ENCODE measurements at regions not wholly inside any gene's neighbourhood (a gene's known extent, or its start where the extent isn't known, plus 50 kb on each side); places are given as distances from the start of the nearest gene placed in this dataset.
A peak's percentile ranks its signal among the peaks of the same experiment; 100 is the strongest.
"Not testable (repeated sequence)": the region's sequence is repeated elsewhere in the genome, so short reads cannot be mapped to it uniquely, and the experiment has no call there.

GRCh38 chr2:158866082-158866481 is 71.0 kb downstream of the DAPL1 start:
- DNase-seq; ATAC-seq (ENCODE audit: poor library complexity); intact Hi-C loops (cut with DNase I): not testable (repeated sequence)

GRCh38 chr2:158867531-158868191 is 72.5 kb downstream of the DAPL1 start:
- DNase-seq; intact Hi-C loops (cut with DNase I); ATAC-seq (ENCODE audit: poor library complexity): not testable (repeated sequence)

- intact Hi-C loops (cut with DNase I); DNase-seq; ATAC-seq (ENCODE audit: poor library complexity): not testable (repeated sequence)
Measured at GRCh38 chr2:158868386-158868785, 73.3 kb downstream of the DAPL1 start.

GRCh38 chr2:158869122-158869521 is 74.0 kb downstream of the DAPL1 start:
- intact Hi-C loops (cut with DNase I); DNase-seq; ATAC-seq (ENCODE audit: poor library complexity): not testable (repeated sequence)

- DNase-seq; ATAC-seq (ENCODE audit: poor library complexity); intact Hi-C loops (cut with DNase I): not testable (repeated sequence)
Measured at GRCh38 chr2:158869609-158870008, 74.5 kb downstream of the DAPL1 start.

DNA sequence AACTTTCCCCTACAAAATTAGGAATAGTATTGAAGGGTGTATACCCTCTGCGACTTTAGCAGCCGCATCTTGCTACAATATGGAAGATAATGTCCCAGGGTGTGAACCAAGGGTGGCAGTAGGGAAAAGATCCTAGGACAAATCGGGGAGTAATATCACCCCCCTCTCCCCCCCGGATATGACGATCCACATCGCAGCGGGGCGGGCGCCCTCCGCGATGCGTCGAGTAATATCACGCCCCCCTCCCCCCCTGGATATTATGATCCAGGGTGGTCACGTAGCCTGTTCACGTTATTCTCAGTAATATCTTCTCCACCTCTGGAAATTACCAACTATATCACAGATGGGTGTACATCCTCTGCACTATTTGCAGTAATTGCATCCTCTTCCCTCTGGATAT is 82.9 kb downstream of the DAPL1 start:
- intact Hi-C loops (cut with DNase I): no loop called here
- no peak for ATAC-seq (ENCODE audit: poor library complexity)

GRCh38 chr2:158879229-158879903 is 84.2 kb downstream of the DAPL1 start:
- intact Hi-C loops (cut with DNase I): no loop called here
- DNase-seq (no peak), ATAC-seq (ENCODE audit: poor library complexity) (no peak)

More for the DNA sequence above, 82.9 kb downstream of the DAPL1 start:
- no peak for DNase-seq

DNA sequence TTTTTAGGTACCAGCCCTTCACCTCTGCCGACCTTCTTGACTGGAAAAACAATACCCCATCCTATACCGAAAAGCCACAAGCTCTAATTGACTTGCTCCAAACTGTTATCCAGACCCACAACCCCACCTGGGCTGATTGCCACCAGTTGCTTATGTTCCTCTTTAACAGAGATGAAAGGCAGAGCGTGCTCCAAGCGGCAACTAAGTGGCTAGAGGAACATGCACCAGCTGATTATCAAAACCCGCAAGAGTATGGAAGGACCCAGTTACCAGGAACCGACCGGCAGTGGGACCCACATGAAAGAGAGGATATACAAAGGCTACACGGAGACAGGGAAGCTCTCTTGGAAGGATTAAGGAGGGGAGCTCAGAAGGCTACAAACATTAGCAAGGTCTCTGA is 86.1 kb upstream of the TANC1 start:
- ATAC-seq (ENCODE audit: poor library complexity): no peak

GRCh38 chr2:158884552-158884951 is 83.9 kb upstream of the TANC1 start:
- ATAC-seq (ENCODE audit: poor library complexity); DNase-seq; intact Hi-C loops (cut with DNase I): not testable (repeated sequence)

More for the DNA sequence above, 86.1 kb upstream of the TANC1 start:
- DNase-seq: no peak
- intact Hi-C loops (cut with DNase I): no loop called here

DNA sequence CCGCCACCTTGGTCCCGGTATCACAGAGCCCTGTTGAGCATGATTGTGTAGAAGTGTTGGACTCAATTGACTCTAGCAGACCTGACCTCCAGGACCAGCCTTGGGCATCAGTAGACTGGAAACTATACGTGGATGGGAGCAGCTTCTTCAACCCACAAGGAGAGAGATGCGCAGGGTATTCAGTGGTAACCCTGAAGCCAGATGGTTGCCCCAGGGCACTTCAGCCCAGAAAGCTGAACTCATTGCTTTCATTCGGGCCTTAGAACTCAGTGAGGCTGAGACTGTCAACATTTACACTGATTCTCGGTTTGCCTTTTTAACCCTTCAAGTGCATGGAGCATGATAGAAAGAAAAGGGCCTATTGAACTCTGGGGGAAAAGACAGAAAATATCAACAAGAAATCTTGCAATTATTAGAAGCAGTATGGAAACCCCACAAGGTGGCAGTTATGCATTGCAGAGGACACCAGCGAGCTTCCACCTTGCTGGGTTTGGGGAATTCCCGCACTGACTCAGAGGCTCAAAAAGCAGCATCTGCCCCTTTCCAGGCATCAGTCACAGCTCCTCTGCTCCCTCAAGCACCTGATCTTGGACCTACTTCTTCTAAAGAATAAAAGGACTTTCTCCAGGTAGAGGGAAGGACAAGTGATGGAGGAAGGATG is 83.3 kb upstream of the TANC1 start:
- intact Hi-C loops (cut with DNase I); DNase-seq; ATAC-seq (ENCODE audit: poor library complexity): not testable (repeated sequence)

GRCh38 chr2:158885679-158886050 is 82.8 kb upstream of the TANC1 start:
- ATAC-seq (ENCODE audit: poor library complexity); intact Hi-C loops (cut with DNase I); DNase-seq: not testable (repeated sequence)

DNA sequence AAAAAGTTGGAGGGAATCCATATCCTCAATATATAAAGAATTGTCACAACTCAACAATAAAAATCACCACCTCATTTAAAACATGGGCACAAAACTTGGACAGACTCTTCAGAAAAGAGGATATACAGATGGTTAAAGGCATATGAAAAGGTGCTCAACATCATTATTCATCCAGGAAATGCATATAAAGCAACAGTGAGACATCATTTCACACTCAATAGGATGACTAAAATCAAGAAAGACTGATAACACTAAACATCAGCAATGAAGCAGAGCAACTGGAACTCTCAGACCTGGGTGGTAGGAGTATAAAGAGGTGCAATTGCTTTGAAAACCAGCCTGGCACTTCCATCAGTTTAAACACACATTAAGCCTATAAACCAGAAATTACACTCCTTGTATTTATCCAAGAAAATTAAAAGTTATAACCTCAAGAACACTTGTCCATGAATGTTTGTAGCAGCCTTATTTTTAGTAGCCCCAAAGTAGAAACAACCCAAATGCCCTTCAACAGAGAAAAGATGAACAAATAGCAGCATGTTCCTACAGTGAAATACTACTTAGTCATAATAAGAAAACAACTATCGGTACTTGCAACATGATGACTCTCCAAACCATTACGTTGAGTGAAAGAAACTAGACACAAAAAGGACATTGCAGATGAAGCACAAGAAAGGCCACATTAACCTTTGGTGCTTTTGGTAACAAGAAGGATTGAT is 79.1 kb upstream of the TANC1 start:
- ATAC-seq (ENCODE audit: poor library complexity) (no peak), DNase-seq (no peak)
- intact Hi-C loops (cut with DNase I): no loop called here

DNA sequence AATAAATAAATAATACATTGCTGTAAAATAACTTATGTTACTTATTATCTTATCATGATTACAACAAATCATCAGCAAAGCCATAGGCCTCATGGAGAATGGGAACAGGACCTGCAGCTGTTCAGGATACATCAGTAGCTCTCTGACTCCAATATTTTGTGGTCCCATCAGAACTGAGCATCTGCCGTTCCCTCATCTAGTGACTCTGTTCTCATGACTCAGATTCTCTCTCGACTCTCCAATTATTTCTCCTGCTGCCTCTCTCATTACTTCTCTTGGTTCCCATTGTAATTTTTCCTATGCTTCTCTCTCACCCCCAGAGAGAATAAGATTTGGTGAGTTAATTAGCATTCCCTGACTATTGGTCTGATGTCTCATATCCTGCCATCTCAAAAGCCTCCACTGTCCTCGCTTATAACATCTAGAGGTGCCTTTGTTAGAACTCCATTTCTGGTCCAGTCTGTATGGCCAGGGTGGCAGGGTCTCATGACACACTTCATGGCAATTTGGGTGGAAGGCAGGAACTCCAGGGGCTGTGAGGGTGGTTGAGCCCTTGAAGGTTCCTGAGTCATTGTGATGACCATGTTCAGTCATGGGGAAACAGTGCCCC is 78.0 kb upstream of the TANC1 start:
- DNase-seq (no peak), ATAC-seq (ENCODE audit: poor library complexity) (no peak)
- intact Hi-C loops (cut with DNase I): loop anchor here (10.0 kb wide), 1 partner anchor 424 kb away; no protein-coding TSS in a partner anchor

- intact Hi-C loops (cut with DNase I): loop anchor here (10.0 kb wide), 1 partner anchor 422 kb away; no protein-coding TSS in a partner anchor
- ATAC-seq (ENCODE audit: poor library complexity): no peak
- no peak for DNase-seq
Measured at GRCh38 chr2:158893026-158893425, 75.4 kb upstream of the TANC1 start.

DNA sequence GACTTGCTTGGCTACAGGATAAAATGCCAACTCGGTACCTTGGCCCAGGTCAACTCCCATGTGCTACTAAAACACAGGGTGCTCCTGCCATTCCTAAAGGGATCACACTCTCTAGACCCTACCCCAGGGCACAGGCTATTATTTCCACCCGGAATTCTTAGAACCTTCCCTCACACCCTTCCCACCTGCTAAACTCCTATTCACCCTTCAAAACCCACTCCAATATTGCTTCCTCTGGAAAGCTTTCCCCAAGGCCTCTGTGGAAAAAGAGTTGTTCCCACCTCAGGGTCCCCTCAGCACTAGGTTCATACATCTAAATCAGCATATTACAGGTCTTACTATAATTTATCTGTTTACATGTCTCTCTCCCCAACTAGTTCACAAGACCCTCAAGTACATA is 75.0 kb upstream of the TANC1 start:
- DNase-seq (no peak), ATAC-seq (ENCODE audit: poor library complexity) (no peak)
- intact Hi-C loops (cut with DNase I): loop anchor here (10.0 kb wide), 1 partner anchor 421 kb away; no protein-coding TSS in a partner anchor

- intact Hi-C loops (cut with DNase I): loop anchor here (10.0 kb wide), 1 partner anchor 421 kb away; no protein-coding TSS in a partner anchor
- DNase-seq (no peak), ATAC-seq (ENCODE audit: poor library complexity) (no peak)
Measured at GRCh38 chr2:158894078-158894477, 74.4 kb upstream of the TANC1 start.

DNA sequence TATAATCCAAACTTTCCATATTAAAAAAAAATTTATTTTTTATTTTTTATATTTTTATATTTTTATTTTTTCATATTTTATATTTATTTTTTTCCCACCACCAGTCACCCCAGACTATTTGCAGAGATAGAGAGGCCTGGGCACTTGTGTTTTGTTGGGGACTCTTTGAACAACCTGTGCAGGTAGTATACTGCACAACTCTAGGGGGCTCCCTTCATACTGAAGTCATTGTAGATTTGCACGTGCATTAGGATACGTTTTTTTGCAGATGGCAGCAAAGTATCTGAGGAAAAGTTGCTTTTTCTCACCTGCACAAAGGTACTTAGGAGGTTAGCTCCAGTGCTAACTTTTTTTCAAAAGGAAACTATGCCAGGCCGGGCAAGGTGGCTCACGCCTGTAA is 73.9 kb upstream of the TANC1 start:
- no peak for DNase-seq
- intact Hi-C loops (cut with DNase I): loop anchor here (10.0 kb wide), 1 partner anchor 420 kb away; no protein-coding TSS in a partner anchor
- no peak for ATAC-seq (ENCODE audit: poor library complexity)

GRCh38 chr2:158900345-158900744 is 68.1 kb upstream of the TANC1 start:
- intact Hi-C loops (cut with DNase I): loop anchor here (2.0 kb wide), 1 partner anchor 218 kb away; no protein-coding TSS in a partner anchor
- peak; percentile 13 for ATAC-seq (ENCODE audit: poor library complexity)
- DNase-seq: no peak
